Left lobe of liver (tissue), 2 donors: ENCODE measurements at regions not wholly inside any gene's neighbourhood (a gene's known extent, or its start where the extent isn't known, plus 50 kb on each side); places are given as distances from the start of the nearest gene placed in this dataset.

ENCODE experiments used
- ATAC-seq: fragments of 200-7000 bp; cut with Tn5 transposase; one replicate; pipeline ENCODE4 v1.9.1; 2020; ENCODE audit warnings: mild to moderate bottlenecking, moderate library complexity
- DNase-seq: peaks from one replicate; pipeline ENCODE4 v3.0.0-alpha.2; 2020; ENCODE audit warnings: low spot score
- donor health status: DM: no; HTN: no; CAD: no; lungs with moderate emphysema.
- donor health status: DM: no; HTN: yes; CAD: no.

- DNase-seq (no peak), ATAC-seq (no peak)
These were observed 622.1 kb downstream of the PLPP3 start for GRCh38 chr1:55957276-55957675.

- ATAC-seq, result no peak
These were observed 624.2 kb downstream of the PLPP3 start for GRCh38 chr1:55955016-55955621.

GRCh38 chr1:55951291-55951690, 628.1 kb downstream of the PLPP3 start:
- no peak for DNase-seq
- ATAC-seq, result no peak

More at GRCh38 chr1:55955016-55955621, 624.2 kb downstream of the PLPP3 start:
- no peak for DNase-seq

- DNase-seq, result no peak
- no peak for ATAC-seq
These were observed 631.9 kb downstream of the PLPP3 start for GRCh38 chr1:55947446-55947845.

- DNase-seq, result no peak
- no peak for ATAC-seq
These were observed 635.5 kb downstream of the PLPP3 start for GRCh38 chr1:55943721-55944435.

GRCh38 chr1:55943012-55943411, 636.4 kb downstream of the PLPP3 start:
- DNase-seq (no peak), ATAC-seq (no peak)

GRCh38 chr1:55939866-55940265, 639.5 kb downstream of the PLPP3 start:
- DNase-seq (no peak), ATAC-seq (no peak)

GRCh38 chr1:55938861-55939260, 640.5 kb downstream of the PLPP3 start:
- DNase-seq (no peak), ATAC-seq (no peak)

GRCh38 chr1:55938376-55938850, 641.0 kb downstream of the PLPP3 start:
- DNase-seq, result no peak
- no peak for ATAC-seq

- ATAC-seq (no peak), DNase-seq (no peak)
These were observed 641.5 kb downstream of the PLPP3 start for GRCh38 chr1:55937840-55938375.

GRCh38 chr1:55935236-55935635, 644.1 kb downstream of the PLPP3 start:
- ATAC-seq, result no peak
- no peak for DNase-seq

- no peak for ATAC-seq
- DNase-seq, result no peak
These were observed 647.0 kb downstream of the PLPP3 start for GRCh38 chr1:55932402-55932801.

GRCh38 chr1:55931081-55931940, 648.1 kb downstream of the PLPP3 start:
- no peak for ATAC-seq
- DNase-seq, result no peak

- no peak for ATAC-seq
- no peak for DNase-seq
These were observed 649.7 kb downstream of the PLPP3 start for GRCh38 chr1:55929652-55930051.

- no peak for ATAC-seq
- DNase-seq, result no peak
These were observed 650.8 kb downstream of the PLPP3 start for GRCh38 chr1:55928576-55928975.

GRCh38 chr1:55927702-55928290, 651.6 kb downstream of the PLPP3 start:
- ATAC-seq, result no peak
- DNase-seq, result no peak

- DNase-seq, result no peak
- ATAC-seq, result no peak
These were observed 652.4 kb downstream of the PLPP3 start for GRCh38 chr1:55926906-55927471.

GRCh38 chr1:55916907-55917306, 662.5 kb downstream of the PLPP3 start:
- ATAC-seq (no peak), DNase-seq (no peak)

GRCh38 chr1:55916481-55916880, 662.9 kb downstream of the PLPP3 start:
- DNase-seq, result no peak
- no peak for ATAC-seq

GRCh38 chr1:55913565-55913964, 665.8 kb downstream of the PLPP3 start:
- ATAC-seq (no peak), DNase-seq (no peak)

GRCh38 chr1:55912438-55912837, 666.9 kb downstream of the PLPP3 start:
- ATAC-seq, result no peak
- no peak for DNase-seq
